ENCODE measurements at regions not wholly inside any gene's neighbourhood (a gene's known extent, or its start where the extent isn't known, plus 50 kb on each side); places are given as distances from the start of the nearest gene placed in this dataset.

- DNase-seq, result no peak
Measured at GRCh38 chr3:187902041-187902471, 156.8 kb upstream of the BCL6 start.

DNA sequence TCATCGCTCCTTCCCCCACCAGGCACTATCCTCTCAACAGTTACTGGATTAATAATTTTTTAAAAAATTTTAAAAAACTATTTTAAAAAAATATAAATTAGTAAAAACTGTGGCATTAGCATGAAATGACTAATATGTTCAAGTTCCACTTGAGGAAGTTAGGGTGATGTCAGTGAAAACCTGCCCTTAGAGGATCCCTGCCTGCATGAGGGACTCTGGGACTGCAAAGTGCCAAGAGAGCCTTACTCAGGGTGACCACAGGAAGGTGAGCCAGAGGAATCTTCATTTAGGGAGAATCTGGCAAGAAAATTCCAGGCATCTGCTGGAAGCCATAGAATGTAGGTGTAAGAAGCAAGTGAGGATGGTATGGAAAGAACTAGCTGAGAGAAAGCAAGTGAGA, 157.7 kb upstream of the BCL6 start:
- no peak for DNase-seq

DNA sequence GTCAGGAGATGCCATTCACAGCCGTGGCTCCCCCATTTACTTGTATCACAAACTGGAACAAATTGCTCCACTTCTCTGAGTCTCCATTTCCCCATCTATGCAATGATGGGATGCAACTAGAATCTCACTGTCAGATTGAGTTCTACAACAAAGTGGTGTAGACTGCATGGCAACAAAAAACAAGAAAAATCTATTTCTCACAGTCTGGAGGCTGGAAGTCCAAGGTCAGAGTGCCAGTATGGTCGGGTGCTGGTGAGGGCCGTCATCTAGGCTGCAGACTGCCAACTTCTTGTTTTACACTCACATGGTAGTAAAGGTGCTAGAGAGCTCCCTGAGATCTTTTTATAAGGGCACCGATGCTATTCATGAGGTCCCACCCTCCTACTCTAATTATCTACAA, 158.4 kb upstream of the BCL6 start:
- no peak for DNase-seq

DNA sequence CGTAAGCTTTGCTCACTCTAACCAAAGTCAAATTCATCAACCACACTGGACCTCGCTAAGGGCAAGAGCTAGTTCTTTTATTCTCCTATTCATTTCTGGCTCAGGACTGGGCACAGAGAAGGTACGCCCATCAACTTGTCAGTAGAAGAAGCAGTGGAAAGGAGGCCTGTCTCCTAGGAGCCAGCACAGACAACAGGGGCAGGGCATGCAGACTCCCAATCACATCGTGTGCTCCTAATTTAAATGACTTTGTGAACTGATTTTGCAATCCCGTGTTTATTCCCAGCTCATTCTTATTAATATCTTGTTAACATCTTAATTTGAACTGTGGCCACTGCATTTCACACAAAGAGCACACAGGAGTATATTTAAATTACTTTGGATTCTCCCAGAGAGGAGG, 161.1 kb upstream of the BCL6 start:
- DNase-seq, result no peak

DNA sequence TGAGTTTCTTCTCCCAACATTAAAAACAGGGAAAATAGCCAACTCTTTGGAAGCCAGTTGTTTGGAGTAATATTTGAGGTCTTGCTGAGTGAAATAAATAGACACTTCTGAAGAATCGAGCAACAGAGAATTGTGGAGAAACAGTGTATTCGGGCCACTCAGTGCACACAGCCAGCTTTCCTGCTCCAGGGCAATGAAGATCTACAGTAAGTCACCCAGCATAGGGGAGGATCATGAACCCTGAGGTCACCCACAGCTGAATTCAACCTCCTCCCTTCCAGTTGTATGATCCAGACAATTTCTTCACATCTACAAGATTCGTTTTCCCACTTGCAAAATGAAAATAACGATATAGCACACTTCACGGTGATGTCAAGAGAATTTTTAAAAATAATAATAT, 161.7 kb upstream of the BCL6 start:
- no peak for DNase-seq

DNA sequence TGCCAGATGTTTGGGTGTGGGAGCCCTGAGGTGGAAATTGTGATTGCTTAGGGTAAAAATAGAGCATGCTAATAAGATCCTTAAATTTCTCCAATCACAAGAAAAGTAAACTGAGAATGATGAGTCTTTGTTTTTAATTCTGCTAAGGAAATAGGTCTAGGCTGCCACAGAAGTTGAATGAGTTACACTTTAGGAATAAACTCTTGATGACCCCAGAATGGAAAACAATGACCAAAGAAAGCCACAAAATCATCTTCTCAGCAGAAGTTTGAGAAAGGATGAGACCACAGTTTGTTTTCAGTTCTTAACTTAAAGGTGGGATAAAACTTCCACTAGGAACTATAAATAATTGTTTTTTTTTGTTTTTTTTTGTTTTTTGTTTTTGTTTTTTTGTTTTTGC, 164.6 kb upstream of the BCL6 start:
- no peak for DNase-seq

- DNase-seq, result no peak
Measured at GRCh38 chr3:187912007-187912406, 166.7 kb upstream of the BCL6 start.

DNA sequence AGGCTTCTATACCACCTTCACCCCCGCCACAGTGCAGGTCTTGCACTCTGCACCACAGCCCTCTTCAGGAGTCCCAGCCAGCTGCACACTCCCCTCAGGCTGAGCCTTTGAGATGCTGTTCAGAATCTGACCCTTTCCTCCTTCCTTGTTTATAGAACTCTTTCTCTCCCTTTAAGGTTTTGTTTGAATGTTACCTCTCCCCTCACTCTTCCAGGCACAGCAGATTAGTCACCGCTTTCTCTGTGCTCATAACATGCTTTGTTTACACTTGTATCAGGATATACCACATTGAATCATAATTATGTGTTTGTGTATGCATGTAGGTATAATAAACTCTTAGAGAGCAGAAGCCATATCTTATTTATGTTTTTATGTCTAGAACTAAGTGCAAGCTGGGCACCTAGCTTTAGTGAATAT, 168.4 kb upstream of the BCL6 start:
- DNase-seq, result no peak

- no peak for DNase-seq
Measured at GRCh38 chr3:187914231-187914630, 169.0 kb upstream of the BCL6 start.

DNA sequence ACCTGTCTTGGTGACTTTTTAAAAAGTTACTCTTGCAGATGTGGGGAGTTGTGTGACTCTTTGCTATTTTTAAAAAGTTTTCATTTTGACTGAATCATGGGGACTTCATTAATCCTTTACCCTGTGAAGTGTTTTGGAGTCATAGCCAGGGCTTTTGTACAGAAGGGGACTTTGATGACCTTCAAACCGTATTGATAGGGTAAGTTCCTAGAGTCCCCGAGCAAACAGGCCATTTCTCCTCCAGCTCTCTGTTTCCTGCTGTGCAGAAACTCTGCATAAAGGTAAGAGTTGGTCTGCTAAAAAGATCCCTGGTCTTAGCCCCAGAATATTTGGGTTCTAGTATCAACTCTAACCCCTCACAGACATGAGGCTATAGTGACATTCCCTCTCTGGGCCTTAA, 170.8 kb upstream of the BCL6 start:
- no peak for DNase-seq

DNA sequence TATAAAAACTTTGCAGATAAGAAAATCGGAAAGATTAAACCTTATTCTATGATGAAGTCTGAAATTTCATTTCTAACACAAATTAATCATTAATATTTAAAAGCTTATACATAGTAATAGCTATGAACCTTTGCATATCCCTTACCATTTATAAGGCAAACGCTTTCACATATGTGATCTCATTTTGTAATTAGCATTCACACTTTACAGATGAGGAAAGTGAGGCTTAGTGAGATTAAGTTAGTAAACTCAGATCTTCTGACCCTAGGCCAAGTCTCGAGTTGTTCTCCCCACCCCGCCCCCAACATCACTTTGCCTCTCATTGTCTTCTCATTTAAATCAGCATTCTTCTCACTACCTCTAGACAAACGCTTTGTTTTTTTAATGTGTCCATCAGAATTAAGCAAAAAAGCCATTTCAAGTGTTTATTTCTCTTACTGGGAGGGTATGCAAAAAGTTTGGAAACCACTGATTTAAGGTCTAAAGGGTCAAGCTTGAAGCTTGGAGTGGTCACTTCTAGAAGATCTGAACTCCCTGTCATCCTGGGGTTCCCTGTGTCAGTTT, 172.9 kb upstream of the BCL6 start:
- no peak for DNase-seq

DNA sequence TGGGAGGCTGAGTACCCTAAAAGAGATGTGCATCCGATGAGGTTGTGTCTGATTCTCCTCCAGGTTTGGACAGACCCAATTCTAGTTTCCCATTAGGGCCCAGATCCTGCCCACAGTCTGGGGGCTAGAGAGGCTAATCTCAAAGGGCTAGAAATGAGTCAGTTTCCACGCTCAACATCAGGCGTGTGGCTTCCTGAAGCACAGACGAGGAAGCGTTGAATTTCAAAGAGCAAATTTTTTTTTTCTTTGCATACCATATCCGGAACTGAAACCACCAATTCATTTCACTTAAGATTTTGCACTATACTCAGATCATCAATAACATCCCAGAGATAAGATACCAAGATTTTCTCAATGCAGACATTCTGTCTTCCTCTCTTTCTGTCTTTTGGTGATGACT, 173.8 kb upstream of the BCL6 start:
- DNase-seq, result peak; percentile 74

DNA sequence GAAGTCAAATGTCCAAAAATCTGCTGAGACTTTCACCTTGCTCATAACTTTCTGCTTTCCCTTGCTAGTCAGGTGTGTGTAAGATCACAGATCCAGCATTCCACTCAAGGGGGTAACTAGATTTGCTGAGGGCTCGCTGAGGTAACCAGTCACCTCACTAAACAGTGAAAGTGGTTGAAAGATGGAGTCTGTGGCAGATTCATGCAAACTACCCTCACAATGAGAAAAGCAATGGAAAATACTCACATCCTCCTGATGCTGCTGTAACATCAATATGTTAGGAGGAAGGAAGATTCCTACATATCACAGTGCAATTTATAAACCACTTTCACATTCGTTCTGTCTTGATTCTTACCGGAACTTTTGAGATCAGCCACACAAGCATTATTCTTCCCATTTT, 174.3 kb upstream of the BCL6 start:
- DNase-seq, result peak; percentile 15

DNA sequence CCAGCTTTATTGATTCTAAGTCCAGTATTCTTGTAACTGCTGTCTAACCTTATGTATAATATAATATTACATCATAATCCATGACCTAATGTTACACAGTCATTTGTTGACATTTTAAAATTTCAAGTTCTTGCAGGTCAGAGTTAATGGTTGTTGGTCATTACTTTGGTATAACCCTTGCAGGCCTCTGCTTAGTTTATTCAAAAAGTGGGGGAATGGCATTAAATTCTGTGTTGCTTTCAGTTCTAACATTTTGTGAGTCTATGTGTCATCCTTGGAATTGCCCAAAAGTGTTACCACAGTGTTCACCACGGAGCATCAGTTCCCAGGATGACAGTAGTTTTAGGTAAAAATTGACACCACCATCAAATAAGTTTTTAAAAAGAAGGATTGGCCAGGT, 174.8 kb upstream of the BCL6 start:
- no peak for DNase-seq

DNA sequence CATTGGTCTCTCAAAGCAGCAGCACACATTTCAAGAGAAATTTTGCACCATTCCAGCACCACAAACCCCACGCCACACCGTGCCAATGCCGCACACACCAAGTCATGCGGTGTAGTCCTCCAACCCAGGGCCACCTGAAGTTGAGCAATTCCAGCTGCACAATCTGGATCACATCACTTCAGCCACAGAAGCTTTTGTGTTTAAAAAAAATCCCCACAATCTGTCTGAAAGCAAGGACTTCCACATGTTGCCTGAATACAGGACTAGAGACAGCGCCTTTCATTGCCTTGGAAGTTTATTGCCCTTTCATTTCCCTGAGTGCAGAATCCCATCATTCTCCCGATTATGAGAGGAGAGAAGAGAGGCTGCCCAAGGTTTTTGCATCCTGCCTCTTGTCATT, 175.6 kb upstream of the BCL6 start:
- no peak for DNase-seq

DNA sequence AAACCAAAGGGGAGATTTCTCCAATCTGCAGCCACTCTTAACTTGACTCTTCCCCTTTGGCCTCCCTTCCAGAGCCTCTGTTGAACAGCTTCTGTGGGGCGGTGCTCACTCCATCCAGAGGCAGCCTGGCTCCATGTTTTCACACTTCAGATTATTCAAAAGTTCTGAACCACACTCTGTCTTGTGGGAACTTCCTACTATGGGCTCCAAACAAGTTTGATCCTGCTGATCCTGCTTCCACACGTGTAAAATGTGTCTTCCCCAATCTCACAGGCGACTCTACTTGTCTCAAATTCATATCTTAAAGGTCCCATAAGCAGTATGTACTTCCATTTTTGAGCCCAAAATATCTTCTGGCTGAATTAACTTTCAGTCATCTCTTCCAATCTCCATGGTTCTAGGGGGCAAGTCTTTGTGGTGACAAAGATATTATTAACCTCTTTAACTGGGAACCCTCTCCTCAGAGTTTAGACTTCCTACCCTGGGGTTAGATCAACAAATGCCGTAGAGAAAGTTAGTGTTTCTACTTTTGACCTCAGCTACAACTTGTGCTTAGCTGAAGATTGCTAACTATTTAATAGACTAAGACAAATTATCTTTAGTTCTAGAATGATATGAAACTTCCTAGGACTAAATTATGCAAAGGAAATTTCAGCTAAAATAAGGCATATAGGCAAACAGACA, 176.3 kb upstream of the BCL6 start:
- DNase-seq, result no peak

DNA sequence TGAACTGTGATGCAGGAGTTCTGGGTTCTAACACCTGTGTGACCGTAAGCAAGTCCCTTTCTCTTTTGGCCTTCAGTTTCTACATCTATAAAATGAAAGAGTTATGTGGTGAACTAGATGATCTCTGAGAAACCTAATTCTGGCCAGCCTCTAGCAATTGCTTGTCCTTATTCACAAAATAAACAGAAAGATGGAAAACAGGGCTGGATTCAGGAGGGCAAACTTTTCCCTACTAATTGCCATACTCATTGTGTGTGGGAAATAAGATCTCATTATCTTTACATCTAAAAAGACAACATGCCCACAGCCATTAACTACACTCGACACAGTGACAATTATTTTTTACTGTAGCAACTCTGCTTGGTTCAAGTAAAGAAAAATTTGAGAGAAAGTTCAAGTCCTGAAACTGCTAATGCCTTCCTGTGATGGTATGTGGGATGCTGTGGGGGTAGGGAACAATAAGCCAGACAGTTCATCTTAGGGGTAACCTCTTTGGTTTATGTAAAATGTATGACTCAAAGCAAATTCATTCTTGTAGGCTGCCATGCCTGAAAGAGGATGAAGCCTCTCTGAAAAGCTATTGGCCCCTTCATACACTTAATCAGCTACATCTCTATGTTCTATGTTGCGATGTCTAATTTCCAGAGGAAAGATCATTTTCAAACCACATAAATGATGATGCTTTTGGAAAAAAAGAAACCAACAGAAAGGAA, 177.6 kb upstream of the BCL6 start:
- DNase-seq, result no peak

DNA sequence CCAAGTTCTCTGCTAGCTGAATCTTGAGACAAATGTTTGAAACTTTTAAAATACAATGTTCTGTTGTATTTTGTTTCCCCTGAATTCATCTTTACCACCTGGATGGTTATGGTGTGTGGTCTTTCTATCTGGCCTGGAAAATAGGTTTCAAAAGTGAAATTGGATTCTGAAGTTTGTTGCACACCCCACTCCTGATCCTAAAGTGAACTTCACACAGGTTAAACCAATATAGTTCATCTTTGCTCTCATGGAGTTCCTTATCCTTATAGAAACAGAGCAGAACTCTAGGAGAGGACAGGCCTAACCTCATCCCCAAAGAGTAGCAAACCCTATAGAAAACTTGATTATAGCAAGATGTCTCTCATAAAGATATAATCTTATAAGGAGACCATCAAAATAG, 179.4 kb upstream of the BCL6 start:
- DNase-seq, result no peak

DNA sequence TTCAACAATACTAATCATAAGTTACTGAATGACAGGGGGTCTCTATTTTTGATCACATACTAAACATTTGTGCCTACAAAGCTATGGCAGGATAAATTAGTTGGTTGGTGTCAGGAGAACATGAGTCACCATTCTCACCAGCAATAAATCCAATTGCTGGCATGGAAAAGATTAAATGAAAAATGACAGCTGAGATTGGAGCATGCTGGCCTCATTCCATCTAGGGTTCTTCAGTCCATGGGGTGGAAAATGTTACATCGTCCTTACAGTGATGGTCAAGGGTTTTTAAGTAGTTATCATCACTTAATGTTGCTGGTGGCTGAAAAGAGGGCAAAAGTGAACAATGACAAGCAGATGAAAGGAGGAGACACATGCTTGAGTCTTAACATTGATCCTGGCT, 180.1 kb upstream of the BCL6 start:
- no peak for DNase-seq

DNA sequence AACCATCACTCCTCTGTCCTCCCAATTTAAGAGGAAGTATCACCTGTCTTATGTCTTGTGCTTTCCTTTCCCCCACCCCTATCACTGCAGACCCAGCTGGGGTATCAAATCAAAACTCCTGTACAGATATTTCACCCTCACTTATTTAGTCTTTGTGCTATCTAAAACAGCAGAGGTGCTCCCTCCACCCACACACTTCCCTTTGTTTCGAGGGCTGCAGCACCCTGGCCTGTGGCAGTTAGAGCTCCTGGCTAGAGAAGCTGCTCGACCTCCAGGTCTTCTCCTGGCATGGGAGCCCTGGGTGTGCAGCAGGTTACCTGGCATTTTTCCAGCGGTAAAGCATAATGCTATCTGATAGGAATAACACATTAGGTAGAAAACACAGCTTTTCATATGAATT, 181.4 kb upstream of the BCL6 start:
- DNase-seq, result no peak

- no peak for DNase-seq
Measured at GRCh38 chr3:187927565-187927964, 182.3 kb upstream of the BCL6 start.

GRCh38 chr3:187929112-187929816, 184.0 kb upstream of the BCL6 start:
- no peak for DNase-seq

GRCh38 chr3:187930021-187930420, 184.8 kb upstream of the BCL6 start:
- no peak for DNase-seq

- DNase-seq, result no peak
Measured at GRCh38 chr3:187931101-187931500, 185.8 kb upstream of the BCL6 start.
